Muscle layer of colon (tissue), 2 donors: ENCODE measurements at regions not wholly inside any gene's neighbourhood (a gene's known extent, or its start where the extent isn't known, plus 50 kb on each side); places are given as distances from the start of the nearest gene placed in this dataset.

Source experiments
- H3K27ac ChIP-seq: one replicate; pipeline ENCODE4 v1.7.0; 2013; ENCODE audit warnings: low read depth, mild to moderate bottlenecking, low read length, moderate library complexity
- H3K27me3 ChIP-seq, 2 donors: one replicate each; pipeline ENCODE4 v1.7.0; 2013; ENCODE audit warnings: low read length in 2 of 2, mild to moderate bottlenecking in 2 of 2; ENCODE audit not compliant: insufficient read depth in 2 of 2, control insufficient read depth in 1 of 2
- H3K36me3 ChIP-seq: one replicate; pipeline ENCODE4 v1.7.0; 2013; ENCODE audit warnings: mild to moderate bottlenecking, low read length; ENCODE audit not compliant: insufficient read depth
- H3K4me1 ChIP-seq: one replicate; pipeline ENCODE4 v1.7.0; 2013; ENCODE audit warnings: mild to moderate bottlenecking, low read length; ENCODE audit not compliant: insufficient read depth
- H3K4me3 ChIP-seq, 2 donors: one replicate each; pipeline ENCODE4 v1.7.0; 2013; ENCODE audit warnings: low read length in 2 of 2, low read depth in 1 of 2, mild to moderate bottlenecking in 1 of 2, moderate library complexity in 1 of 2
- H3K9ac ChIP-seq: one replicate; pipeline ENCODE4 v1.7.0; 2013; ENCODE audit warnings: low read length
- H3K9me3 ChIP-seq: one replicate; pipeline ENCODE4 v1.7.0; 2013; ENCODE audit warnings: mild to moderate bottlenecking, low read length
- donor health status: abdominal sarcoma.
- donor health status: Adenocarcinoma of cecum.

DNA sequence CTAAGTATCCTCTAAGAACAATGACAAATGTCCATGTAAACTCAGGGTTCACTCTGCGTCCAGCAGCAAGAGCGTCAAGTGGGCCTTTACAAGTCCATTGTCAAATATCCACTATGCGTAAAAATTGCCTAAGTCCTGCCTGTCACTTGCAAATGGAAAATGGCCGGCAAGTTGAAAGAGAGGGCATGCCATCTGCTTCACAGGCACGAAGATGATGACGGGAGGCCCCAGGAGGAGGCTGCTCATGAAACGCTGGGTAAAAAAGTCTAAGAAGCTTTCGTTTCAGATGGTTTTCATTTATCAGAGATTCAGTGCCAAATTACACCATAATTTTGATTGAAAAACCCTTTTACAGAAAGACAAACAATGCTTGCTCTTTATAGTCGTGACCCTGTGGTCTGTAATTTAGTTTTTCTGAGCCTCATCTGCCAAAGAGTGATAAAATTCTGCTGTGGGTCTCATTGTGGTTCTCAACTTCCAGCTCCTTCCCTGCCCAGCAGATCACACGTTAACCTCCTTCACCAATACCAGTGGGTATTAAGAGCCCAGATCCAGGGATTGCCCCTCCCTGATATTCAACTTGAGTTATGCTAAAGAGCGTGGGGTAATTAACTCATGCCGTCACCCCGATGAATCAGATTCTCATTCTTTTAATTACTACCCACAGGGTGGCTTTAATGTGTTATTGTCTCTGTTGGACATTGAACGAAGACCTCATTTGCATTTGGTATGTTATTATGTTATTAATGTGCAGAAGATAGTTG is 160.2 kb upstream of the ALKAL2 start:
- Histone ChIP-seq H3K9ac (no peak overlapping the region), H3K9me3 (no peaks in the 10 kb centered on the region), H3K4me1 (no peaks in the 10 kb centered on the region), H3K27me3 (no peaks in the 10 kb centered on the region), H3K27ac (no peak overlapping the region), H3K36me3 (no peaks in the 10 kb centered on the region), H3K4me3 (no peak overlapping the region)

DNA sequence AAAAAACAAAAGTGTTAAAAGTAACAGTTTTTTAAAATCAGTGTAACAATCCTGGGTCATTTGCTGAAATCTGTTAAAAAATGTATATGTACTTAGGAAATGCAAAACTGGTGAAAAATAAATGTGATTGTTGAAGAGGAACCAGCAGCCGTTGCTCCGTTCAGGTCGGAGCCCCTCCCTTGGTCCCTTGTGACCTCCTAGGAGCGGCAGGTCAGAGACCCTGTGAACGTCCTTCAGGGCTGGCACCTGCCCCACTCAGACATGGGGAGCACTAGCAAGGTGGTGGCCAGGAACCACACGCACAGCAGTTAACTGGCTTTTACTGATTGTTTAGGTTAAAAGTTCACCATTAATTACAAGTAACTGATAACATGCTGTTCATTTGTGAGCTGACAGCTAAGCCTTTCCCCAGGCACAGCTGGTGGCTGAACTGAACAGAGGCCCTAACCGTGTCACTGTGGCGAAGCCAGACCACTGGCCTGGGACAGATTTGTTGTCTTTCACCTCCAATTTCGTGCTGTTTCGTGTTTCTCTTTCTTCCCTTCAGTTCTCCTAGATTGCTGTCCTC is 159.2 kb upstream of the ALKAL2 start:
- Histone ChIP-seq H3K9ac (no peak overlapping the region), H3K4me3 (no peak overlapping the region), H3K27me3 (no peaks in the 10 kb centered on the region), H3K9me3 (no peaks in the 10 kb centered on the region), H3K27ac (no peak overlapping the region), H3K4me1 (no peaks in the 10 kb centered on the region), H3K36me3 (no peaks in the 10 kb centered on the region)

DNA sequence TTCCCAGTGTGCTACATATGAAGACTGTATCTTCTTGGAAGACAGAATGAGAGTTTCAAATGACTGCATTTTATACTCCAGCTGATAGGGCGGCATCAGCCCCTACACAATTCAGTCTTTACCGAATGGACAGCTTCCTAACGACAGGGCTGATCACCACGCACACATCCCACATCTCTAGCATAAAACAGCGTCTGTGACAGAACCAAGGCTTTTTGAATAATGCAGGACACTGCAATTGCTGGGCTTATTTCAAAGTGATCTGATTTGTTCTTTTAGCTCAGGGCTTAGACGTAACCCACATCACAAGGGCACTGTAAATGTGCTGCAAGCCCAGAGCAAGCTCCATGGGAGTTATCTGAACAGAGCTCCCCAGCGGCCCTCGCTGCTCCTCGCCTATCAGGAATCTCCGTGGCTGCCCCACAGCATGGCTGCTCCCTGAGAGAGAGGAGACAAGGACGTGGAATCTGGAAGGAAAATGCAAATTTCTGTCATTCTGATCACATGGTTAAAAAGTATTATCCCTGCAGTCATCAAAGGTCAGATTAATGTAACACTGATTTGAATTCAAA is 158.5 kb upstream of the ALKAL2 start:
- Histone ChIP-seq H3K4me3 (no peak overlapping the region), H3K27ac (no peak overlapping the region), H3K36me3 (no peaks in the 10 kb centered on the region), H3K9ac (no peak overlapping the region), H3K9me3 (no peaks in the 10 kb centered on the region), H3K4me1 (no peaks in the 10 kb centered on the region), H3K27me3 (no peaks in the 10 kb centered on the region)

DNA sequence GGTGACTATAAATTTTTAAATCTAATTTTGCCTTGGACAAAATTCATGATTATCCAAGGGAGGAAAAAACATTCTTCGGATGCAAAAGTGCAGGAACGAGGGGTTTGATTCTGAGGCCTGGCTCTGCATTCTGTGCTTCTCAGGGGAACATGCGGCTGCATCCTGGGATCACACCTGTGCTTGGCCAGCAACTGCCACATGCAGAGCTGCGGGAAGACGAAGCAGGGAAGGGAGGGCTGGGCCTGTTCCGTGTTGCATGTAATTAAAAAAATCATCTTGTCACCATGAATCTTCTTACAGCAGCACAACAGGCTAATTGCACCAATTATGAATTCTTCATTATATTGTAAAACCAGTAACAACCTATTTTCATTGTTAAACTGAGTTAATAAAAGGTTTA is 158.0 kb upstream of the ALKAL2 start:
- no peaks in the 10 kb centered on the region for H3K36me3 ChIP-seq
- no peaks in the 10 kb centered on the region for H3K27me3 ChIP-seq
- H3K27ac ChIP-seq = no peak overlapping the region

DNA sequence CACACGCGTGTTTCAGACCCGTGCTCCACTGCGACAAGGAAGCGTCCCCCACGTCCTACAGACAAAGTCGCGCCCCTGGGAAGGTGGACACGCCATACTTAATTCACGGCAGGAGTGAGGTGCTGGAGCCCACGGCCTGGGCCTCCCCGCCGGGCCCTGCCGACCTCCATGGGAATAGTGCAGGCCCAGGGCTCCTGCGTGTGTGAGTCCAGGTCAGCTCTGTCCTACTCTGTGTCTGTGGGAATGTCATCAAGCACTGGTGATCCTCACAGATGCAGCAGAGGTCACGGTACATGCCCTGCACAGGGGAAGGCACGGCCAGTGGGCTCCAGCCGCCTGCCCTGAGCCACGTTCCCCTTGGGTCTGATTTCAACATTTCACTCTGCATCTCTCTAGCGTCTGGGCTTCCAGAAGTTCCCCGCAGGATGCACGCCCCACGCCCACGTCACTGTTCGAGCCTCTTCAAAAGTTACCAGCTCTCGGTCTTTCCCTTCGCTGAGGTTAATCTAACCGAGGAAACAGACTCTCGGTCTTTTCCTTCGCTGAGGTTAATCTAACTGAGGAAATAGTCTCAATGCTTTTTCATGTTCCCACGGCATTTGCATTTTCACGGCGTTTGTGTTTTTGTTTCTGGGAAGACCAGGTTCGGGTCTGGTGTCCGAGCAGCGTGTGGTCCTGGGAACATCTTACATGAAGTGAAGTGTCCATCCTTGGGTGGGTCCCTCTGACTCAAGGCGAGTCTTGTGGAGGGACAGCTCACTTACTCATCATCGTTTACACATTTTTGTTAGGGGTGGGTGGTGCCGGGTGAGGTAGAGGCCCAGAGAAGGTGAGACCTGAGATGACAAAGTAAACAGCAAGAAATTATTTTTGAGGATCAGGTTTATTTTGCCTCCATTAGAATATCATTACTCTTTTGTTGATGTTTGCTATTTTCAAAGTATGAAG is 157.3 kb upstream of the ALKAL2 start:
- Histone ChIP-seq H3K9ac (no peak overlapping the region), H3K4me1 (no peaks in the 10 kb centered on the region), H3K27me3 (no peaks in the 10 kb centered on the region), H3K27ac (no peak overlapping the region), H3K4me3 (no peak overlapping the region), H3K36me3 (no peaks in the 10 kb centered on the region), H3K9me3 (no peaks in the 10 kb centered on the region)

More for the DNA sequence above, 158.0 kb upstream of the ALKAL2 start:
- no peak overlapping the region for H3K4me3 ChIP-seq
- H3K9me3 ChIP-seq = no peaks in the 10 kb centered on the region
- no peak overlapping the region for H3K9ac ChIP-seq
- H3K4me1 ChIP-seq = no peaks in the 10 kb centered on the region

DNA sequence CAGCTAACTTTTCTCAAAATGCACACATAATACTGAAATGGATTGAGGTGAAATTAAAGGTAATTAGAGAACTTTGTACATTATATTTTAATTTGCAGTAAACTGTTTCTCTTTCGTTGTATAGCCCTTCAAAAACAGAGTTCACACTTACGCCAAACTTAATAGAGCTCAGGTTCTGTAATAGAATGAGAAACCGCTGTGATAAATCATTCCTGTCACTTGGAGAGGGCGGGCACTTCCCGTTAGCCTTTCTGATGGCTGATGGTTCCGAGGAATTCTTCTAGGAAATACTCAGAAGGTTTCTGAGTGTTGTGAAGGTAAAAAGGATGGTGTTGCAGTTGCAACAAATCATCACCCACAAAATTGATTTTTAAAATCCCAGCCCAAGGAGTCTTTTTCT is 155.8 kb upstream of the ALKAL2 start:
- Histone ChIP-seq H3K27me3 (no peaks in the 10 kb centered on the region), H3K9ac (no peak overlapping the region), H3K27ac (no peak overlapping the region), H3K9me3 (no peaks in the 10 kb centered on the region), H3K36me3 (no peaks in the 10 kb centered on the region), H3K4me1 (no peaks in the 10 kb centered on the region), H3K4me3 (no peak overlapping the region)

DNA sequence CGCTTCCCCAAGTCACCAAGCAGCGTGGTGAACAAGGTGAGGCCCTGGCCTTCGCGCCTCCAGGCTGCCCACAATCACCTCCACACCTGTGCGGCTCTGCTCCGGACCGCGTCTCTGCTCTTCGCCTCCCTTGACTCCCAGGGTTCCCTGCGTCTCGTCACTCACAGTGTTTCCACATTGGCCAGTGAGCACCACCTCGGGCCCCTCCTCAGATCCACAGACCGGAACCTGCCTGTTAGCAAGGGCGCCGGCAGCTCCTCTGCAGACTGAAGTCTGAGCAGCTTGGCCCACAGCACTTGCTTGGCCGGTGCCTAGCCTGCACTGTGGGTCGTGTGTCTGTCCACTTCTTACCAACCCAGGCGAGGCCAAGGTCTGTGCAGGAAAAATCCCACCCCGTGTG is 155.3 kb upstream of the ALKAL2 start:
- no peaks in the 10 kb centered on the region for H3K9me3 ChIP-seq
- H3K27ac ChIP-seq = no peak overlapping the region
- no peaks in the 10 kb centered on the region for H3K36me3 ChIP-seq
- H3K4me1 ChIP-seq = no peaks in the 10 kb centered on the region
- no peak overlapping the region for H3K9ac ChIP-seq
- H3K27me3 ChIP-seq = no peaks in the 10 kb centered on the region
- H3K4me3 ChIP-seq = no peak overlapping the region

DNA sequence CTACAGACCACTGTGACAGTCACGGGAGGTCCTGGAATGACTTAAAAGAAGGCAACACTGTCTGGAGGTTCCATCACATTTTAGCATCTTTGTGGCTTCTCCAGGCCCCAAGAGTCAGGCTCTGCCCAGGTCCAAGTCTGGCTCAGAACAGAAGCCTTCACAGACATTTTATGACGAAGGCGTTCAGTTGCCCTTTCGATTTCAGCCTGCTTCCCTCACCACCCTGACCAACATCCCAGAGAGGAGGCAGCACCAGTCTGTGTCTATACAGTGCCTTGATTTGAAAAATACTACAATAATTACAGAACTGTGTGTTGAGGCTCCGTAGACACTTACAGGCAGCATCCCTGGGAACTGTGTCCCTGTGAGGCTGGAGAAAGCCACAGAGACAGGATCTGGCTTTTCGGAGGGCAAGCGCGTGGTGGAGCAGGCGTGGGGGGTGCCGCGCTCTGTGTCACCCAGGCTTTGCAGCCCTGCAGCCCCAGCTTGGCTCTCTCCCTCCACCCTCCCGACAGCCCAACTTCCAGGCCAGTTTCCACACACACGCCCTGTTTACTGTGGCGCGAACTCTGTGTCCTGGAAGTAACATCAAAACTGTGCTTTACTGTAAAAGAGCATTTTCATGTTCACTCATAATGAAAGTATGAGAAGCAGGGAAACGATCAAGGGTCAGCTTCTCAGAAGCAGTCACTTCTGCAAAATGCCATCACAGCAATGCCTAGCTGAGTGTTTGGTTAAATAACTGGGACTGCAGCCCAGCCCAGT is 153.5 kb upstream of the ALKAL2 start:
- Histone ChIP-seq H3K36me3 (no peaks in the 10 kb centered on the region), H3K9me3 (no peaks in the 10 kb centered on the region), H3K9ac (no peak overlapping the region), H3K4me1 (no peaks in the 10 kb centered on the region), H3K27ac (no peak overlapping the region), H3K27me3 (no peaks in the 10 kb centered on the region), H3K4me3 (no peak overlapping the region)

DNA sequence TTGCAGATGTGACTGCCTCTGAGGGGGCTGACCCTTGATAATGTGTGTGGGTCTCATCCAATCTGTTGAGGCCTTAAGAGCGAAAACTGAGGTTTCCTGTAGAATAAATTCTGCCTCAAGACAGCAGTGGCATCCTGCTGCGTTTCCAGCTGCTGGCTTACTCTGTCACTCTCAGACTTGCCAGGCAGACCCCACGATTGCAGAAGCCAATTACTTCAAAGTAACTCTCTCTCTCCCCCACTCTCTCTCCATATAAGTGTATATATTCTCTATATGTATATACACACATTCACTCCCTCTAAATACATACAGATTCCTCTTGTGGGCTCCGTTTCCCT is 152.5 kb upstream of the ALKAL2 start:
- no peak overlapping the region for H3K9ac ChIP-seq
- H3K4me3 ChIP-seq = no peak overlapping the region
- H3K4me1 ChIP-seq = no peaks in the 10 kb centered on the region
- H3K27ac ChIP-seq = no peak overlapping the region
- no peaks in the 10 kb centered on the region for H3K27me3 ChIP-seq
- no peaks in the 10 kb centered on the region for H3K36me3 ChIP-seq
- H3K9me3 ChIP-seq = no peaks in the 10 kb centered on the region

DNA sequence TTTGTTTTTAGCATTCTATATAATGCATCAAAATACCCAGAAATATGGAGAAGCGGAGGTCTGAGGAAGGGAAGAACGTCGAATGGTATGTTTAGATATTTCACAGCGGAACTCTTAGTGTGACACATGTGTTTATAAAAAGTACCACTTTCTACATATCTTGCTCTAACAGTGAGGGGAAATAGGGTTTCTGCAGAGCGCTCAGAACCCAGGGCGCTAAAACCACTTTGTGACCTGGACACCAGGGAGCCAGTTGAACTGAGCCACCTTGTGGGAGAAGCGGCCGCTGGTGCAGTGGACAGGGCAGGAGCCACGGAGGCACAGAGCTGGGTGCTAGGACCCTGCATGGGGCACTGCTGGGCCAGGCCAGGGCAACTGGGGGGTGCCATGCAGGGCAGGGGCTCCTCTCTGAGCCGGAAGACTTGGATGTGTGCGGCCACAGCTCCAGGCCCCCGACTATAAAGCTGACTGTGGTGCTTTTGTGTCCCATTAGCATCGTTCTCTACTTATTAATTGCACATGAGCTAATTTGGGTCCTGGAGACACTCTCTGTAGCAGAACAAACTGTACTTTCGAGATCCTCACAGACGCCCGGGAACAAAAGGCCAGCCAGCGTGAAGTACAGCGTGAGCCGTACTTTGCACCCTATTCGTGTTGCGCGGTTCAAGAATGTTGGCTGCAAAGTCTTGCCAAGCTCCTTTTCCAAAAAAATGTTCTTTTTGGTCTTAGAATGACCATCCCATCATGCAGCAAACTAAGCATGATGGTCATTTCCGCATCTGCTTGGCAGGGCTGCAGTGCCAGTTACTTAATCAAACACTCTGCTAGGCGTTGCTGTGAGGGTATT is 151.9 kb upstream of the ALKAL2 start:
- no peak overlapping the region for H3K4me3 ChIP-seq
- H3K9ac ChIP-seq = no peak overlapping the region
- no peak overlapping the region for H3K27ac ChIP-seq
- no peaks in the 10 kb centered on the region for H3K36me3 ChIP-seq
- no peaks in the 10 kb centered on the region for H3K4me1 ChIP-seq
- H3K27me3 ChIP-seq = no peaks in the 10 kb centered on the region
- H3K9me3 ChIP-seq = no peaks in the 10 kb centered on the region
